HL-60 (cell line): ENCODE measurements at regions not wholly inside any gene's neighbourhood (a gene's known extent, or its start where the extent isn't known, plus 50 kb on each side); places are given as distances from the start of the nearest gene placed in this dataset.

Source experiments
- DNase-seq, 2 experiments: peaks; one replicate each; pipeline ENCODE4 v3.0.0-alpha.2; 2010 to 2020; ENCODE audit warnings: low read depth in 1 of 2, low spot score in 1 of 2
- H3K27ac ChIP-seq: fragments of 250-450 bp; sonication (Bioruptor Pico); replicated peaks from 2 replicates; pipeline ENCODE4 v1.5.1; 2020; ENCODE audit warnings: mild to moderate bottlenecking, moderate library complexity
- H3K27me3 ChIP-seq: fragments of 250-450 bp; sonication (Bioruptor Pico); 2 replicates; pipeline ENCODE4 v1.5.1; 2021; ENCODE audit warnings: mild to moderate bottlenecking, moderate library complexity; ENCODE audit not compliant: insufficient read depth, poor library complexity, severe bottlenecking
- H3K4me3 ChIP-seq: replicated peaks from 2 replicates; pipeline ENCODE4 v1.5.1; 2011; ENCODE audit warnings: mild to moderate bottlenecking, control low read depth, low read length; ENCODE audit not compliant: insufficient read depth
- CTCF ChIP-seq: IDR thresholded peaks from one replicate; pipeline ENCODE4 v1.5.1; 2011; ENCODE audit warnings: low read length, control low read depth, inconsistent platforms; ENCODE audit not compliant: insufficient read depth
- GABPA ChIP-seq: IDR thresholded peaks from 2 replicates; pipeline ENCODE4 v1.6.1; 2012; ENCODE audit warnings: low read depth
- POLR2AphosphoS5 ChIP-seq: IDR thresholded peaks from 2 replicates; pipeline ENCODE4 v1.6.1; 2012; ENCODE audit warnings: low read depth
- REST ChIP-seq: IDR thresholded peaks from 2 replicates; pipeline ENCODE4 v1.6.1; 2012; ENCODE audit warnings: low read depth; ENCODE audit not compliant: insufficient replicate concordance
- SPI1 ChIP-seq: IDR thresholded peaks from 2 replicates; pipeline ENCODE4 v1.6.1; 2012; ENCODE audit warnings: low read depth, mild to moderate bottlenecking, borderline replicate concordance

GRCh38 chr3:30501526-30501925 is 104.9 kb upstream of the TGFBR2 start:
- DNase-seq, result no peak
- TF ChIP-seq REST (no peak), CTCF (no peak), POLR2AphosphoS5 (no peak), SPI1 (no peak), GABPA (no peak)
- Histone ChIP-seq H3K27me3 (no peaks in the 10 kb centered on the region), H3K27ac (no peak overlapping the region), H3K4me3 (no peak overlapping the region)

DNA sequence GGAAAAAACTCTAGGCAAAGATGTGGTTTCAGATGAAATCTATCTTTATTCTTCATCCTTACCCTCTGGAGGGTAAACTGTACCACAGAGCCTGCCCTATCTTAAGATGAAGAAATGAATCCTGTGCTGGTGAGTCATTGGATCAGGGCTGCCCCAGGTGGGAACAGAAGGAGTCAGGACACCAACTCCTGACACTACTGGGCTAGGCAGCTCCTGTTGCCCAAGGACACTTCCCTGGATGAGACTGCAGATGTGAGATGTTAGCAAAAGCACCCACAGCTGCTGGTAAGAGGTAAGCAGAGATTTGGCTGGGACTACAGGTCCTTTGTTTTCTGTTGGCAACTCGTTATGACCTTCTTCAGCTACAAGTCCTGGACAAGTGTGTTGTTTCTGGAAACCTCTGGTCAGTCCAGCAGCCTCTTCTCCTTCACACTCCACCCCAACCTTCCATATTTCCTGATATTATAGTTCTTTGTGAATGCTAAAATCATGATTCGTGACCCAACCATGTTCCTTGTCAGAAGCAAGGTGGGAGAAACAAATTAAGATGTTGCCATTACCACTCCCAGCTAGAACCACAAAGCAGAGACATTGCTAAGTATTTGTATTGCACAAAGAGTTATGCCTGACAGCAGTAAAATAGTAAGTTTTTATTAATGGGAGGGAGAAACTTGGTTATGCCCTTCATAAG is 104.2 kb upstream of the TGFBR2 start:
- TF ChIP-seq REST (no peak), CTCF (no peak), GABPA (no peak), POLR2AphosphoS5 (no peak), SPI1 (no peak)
- DNase-seq, result no peak
- Histone ChIP-seq H3K27ac (no peak overlapping the region), H3K4me3 (no peak overlapping the region), H3K27me3 (no peaks in the 10 kb centered on the region)

- no peak for TF ChIP-seq POLR2AphosphoS5
- TF ChIP-seq SPI1, result no peak
- TF ChIP-seq CTCF, result no peak
- TF ChIP-seq REST, result no peak
- TF ChIP-seq GABPA, result no peak
- no peak for DNase-seq
- no peak overlapping the region for H3K27ac ChIP-seq
Observed at GRCh38 chr3:30502742-30503073, 103.7 kb upstream of the TGFBR2 start.

More at GRCh38 chr3:30502742-30503073, 103.7 kb upstream of the TGFBR2 start:
- Histone ChIP-seq H3K4me3 (no peak overlapping the region), H3K27me3 (no peaks in the 10 kb centered on the region)
